ENCODE measurements at regions not wholly inside any gene's neighbourhood (a gene's known extent, or its start where the extent isn't known, plus 50 kb on each side); places are given as distances from the start of the nearest gene placed in this dataset.
"Not testable (repeated sequence)": the region's sequence is repeated elsewhere in the genome, so short reads cannot be mapped to it uniquely, and the experiment has no call there.

DNA sequence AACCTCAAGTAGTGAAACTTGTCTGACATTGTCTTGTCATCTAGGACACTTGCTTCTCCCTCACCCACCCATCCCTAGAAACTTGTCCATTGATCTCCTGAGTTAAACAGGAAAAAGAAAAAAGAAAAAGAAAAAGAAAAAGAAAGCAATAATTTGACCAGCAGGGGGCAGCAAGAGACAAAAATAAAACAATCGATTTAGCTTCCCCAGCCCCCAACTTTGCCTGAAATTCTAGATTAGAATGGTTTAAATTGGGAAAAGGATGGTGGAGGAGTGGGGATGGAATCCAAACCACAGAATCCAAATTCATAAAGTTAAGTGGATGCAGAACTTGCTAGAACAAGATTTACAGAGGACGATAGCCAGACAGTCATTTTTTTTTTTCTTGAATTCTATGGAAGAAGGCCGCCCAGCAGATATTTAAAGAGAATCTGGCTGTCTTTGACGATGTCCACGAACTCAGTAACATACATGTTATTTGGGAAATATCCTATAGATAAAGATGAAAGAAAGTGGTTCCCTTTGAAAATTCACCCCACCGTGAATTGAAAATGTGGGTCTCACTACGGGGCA, 282.9 kb downstream of the USP46 start:
- DNase-seq: peak; percentile 12

DNA sequence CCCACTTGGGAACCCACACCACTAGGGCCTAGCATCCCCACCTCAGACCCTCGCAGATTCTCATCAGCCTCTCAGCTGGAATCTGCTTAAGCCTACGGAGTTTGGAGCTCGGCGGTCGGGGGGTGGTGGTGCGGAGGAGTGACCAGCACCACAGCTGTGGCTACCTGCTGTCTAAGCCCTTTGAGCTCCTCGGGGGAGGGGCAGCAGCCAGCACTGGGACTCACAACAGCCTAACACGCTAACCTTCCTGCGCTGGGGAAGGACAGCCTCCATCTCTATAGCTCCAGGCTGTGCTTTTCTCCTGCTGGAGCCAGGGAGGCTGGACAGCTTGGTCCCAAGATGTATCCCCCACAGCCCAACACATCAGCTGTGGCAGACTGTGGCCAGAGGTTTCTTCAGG, 281.5 kb downstream of the USP46 start:
- no peak for DNase-seq

GRCh38 chr4:52407545-52407944, 251.6 kb downstream of the USP46 start:
- DNase-seq: no peak

DNA sequence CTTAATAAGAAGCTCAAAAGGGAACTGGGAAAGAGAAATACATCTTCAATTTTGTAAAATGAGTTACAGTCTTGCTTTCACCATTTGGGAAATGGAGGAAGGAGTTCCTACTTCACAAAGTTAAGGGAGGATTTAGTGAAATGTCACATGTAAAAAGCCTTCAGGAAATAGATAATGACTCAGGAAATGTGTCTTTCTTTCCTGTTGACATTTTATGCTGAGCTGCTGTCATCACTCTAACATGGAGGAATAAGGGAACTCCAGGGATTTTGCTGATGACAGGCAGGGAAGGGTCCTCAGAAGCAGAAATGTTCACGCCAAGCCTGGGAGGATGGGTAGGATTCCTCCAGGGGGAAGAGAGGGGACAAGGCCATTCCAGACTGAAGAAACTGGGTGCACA, 251.1 kb downstream of the USP46 start:
- DNase-seq: no peak

- no peak for DNase-seq
Measured at GRCh38 chr4:52408471-52408870, 250.6 kb downstream of the USP46 start.

DNA sequence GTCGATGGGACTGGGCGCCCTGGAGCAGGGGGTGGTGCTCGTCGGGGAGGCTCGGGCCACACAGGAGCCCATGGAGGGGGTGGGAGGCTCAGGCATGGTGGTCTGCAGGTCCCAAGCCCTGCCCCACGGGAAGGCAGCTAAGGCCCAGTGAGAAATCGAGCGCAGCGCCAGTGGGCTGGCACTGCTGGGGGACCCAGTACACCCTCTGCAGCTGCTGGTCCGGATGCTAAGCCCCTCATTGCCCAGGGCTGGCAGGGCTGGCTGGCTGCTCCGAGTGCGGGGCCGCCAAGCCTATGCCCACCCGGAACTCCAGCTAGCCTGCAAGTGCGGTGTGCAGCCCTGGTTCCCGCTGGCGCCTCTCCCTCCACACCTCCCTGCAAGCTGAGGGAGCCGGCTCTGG, 249.3 kb downstream of the USP46 start:
- not testable (repeated sequence) for DNase-seq

GRCh38 chr4:52410971-52411370, 248.1 kb downstream of the USP46 start:
- DNase-seq: no peak

DNA sequence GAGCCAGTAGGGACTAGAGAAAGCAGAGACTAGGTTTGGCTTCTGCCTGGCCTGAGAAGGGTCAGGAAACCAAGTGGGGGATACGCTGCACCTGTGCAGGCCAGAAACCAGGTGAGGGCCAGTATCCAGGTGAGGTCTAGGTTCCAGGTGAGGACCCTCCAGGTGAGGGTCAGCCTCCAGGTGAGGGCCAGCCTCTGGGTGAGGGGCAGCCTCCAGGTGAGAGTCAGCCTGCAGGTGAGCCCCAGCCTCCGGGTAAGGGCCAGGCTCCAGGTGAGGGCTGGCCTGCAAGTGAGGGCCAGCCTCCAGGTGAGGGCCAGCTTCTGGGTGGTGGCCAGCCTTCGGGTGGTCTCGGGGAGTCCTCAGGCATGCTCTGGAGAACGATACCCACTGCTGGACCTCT, 238.8 kb downstream of the USP46 start:
- DNase-seq: no peak

DNA sequence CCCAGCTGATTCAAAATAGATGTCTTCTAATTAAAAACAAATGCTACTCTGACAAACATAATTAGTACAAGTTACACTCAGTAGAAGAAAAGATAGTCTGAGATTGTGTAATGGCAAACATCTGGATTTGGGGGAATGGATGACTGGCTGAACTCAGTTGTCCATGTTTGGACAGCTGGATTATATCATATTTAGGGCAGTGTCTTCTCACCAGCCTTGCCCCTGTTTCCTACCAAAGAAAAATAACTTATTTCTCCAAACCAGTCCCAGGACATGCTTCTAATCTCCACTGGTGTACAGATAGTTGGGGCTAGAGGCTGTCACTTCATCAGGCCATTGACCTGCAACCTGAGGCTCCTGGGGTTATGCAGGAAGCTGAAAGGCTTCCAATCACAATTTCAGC, 237.3 kb downstream of the USP46 start:
- DNase-seq: no peak

DNA sequence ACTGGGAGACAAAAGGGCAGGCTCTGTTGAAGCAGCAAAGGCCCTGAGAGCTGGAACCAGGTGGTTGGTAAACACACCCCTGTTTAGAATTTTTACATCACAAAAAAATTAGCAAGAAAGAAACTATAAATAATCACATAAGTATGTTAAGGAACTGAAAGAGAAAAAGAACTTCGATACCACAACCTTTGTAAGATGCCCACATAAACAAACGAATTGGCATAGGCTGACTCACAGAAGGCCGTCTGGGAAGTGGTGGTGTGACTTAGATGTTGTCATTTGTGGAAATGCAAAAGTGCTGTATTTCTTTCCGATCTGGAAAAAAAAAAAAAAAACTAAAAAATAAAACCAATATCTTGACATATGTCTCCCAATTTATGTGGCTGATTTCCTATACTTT, 235.1 kb downstream of the USP46 start:
- no peak for DNase-seq

- no peak for DNase-seq
Measured at GRCh38 chr4:52425751-52426326, 233.3 kb downstream of the USP46 start.

DNA sequence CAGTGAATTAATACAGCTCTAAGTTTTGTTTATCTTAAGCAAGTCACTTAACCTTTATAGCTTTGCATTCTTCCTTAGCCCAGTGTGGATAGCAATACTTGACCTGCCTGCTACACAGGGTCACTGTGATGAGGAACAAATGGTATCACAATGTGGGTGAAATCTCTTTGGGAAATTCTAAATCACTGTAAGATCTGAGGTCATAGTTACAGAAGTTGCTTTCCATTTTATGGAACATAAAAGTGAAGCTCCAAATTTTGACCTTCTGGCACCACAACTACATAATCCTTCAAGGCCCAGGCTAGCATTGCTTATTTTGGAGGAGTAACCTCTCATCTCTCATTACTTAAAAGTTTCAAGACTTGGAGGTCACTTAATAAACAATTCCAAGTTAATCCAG, 227.7 kb downstream of the USP46 start:
- no peak for DNase-seq

GRCh38 chr4:52431869-52432268, 227.2 kb downstream of the USP46 start:
- DNase-seq: no peak

- DNase-seq: not testable (repeated sequence)
Measured at GRCh38 chr4:52442524-52442923, 216.6 kb downstream of the USP46 start.

DNA sequence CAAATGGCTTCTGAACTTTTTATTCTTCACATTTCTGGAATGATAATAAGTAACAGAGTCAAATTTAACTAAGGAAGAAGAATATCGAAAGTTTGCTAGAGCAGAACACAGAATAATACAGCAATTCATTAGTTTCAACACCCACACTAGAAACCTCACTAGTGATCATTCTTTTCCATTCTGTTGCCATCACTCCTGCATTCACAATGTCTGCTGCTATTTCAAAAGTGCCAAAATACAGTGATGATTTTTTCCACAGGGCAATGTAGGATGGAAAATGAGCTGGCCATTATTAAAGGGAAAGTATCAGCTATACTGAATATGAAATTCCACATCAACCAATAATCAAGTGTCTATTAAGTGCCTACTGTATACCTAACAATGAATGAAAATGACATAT, 186.7 kb downstream of the USP46 start:
- no peak for DNase-seq

- no peak for DNase-seq
Measured at GRCh38 chr4:52477191-52477780, 181.8 kb downstream of the USP46 start.

- no peak for DNase-seq
Measured at GRCh38 chr4:52483186-52483890, 175.8 kb downstream of the USP46 start.

- DNase-seq: no peak
Measured at GRCh38 chr4:52507774-52508173, 151.3 kb downstream of the USP46 start.

GRCh38 chr4:52510939-52511565, 148.0 kb downstream of the USP46 start:
- DNase-seq: no peak

- DNase-seq: no peak
Measured at GRCh38 chr4:52511825-52512224, 147.3 kb downstream of the USP46 start.

GRCh38 chr4:52512291-52512690, 146.8 kb downstream of the USP46 start:
- no peak for DNase-seq

DNA sequence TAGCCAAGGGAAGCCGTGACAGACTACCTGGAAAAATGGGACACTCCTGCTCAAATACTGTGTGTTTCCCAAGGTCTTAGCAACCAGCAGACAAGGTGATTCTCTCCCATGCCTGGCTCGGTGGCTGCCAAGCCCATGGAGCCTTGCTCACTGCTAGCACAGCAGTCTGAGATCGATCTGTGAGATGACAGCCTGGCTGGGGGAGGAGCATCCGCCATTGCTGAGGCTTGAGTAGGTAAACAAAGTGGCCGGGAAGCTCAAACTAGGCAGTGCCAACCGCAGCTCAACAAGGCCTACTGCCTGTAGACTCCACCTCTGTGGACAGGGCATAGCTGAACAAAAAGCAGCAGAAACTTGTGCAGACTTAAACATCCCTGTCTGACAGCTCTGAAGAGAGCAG, 137.0 kb downstream of the USP46 start:
- not testable (repeated sequence) for DNase-seq

DNA sequence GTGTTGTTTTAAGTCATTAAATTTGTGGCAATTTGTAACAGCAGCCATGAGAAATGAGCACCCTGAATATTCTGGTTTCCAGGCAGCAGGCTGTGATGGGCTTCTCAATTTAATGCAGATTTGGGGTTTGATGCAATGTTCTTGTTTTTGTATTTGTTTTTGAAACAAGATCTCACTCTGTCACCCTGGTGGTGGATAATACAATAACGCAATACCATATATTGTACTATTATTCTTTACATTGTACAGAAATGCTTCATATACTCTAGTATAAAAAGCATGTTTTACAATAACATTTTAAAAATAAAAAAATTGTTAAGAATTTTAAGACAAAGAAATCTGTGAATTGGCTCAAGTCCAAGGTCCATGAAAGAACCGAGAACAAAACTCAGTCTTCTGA, 129.1 kb downstream of the USP46 start:
- no peak for DNase-seq

DNA sequence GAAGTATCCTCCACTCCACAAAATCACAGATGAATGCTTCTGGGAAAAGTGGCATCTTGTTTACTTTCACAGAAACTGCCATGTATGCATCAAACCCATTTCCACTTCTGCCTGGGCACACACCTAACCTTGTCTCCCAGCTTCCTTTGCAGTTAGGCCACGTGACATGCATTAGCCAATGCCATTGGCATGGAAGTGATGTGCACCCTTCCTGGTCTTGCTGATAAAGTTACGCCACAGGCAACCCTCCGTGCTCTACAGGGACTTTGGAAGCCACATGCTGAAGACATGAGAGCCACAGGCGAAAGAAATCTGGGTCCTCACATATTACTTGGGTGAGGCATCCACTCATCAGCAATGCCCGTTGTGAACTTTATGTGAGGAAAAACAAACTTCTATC, 123.3 kb downstream of the USP46 start:
- no peak for DNase-seq
